A204.1 (cell line): ENCODE measurements at regions not wholly inside any gene's neighbourhood (a gene's known extent, or its start where the extent isn't known, plus 50 kb on each side); places are given as distances from the start of the nearest gene placed in this dataset.
"Not testable (repeated sequence)": the region's sequence is repeated elsewhere in the genome, so short reads cannot be mapped to it uniquely, and the experiment has no call there.

ENCODE experiments used
- FAIRE-seq: peaks from 2 replicates; lab custom pipeline; 2012; peaks lifted over from hg19 to GRCh38; lab: Jason Lieb, UNC

- no peak for FAIRE-seq
Measured at GRCh38 chrX:84865113-84865512, 138.6 kb upstream of the APOOL start.

- not testable (repeated sequence) for FAIRE-seq
Measured at GRCh38 chrX:84870281-84870680, 133.4 kb upstream of the APOOL start.

- FAIRE-seq, result not testable (repeated sequence)
Measured at GRCh38 chrX:84872160-84872771, 131.4 kb upstream of the APOOL start.

GRCh38 chrX:84873176-84873575 lies 130.5 kb upstream of the APOOL start:
- FAIRE-seq, result no peak

GRCh38 chrX:84876876-84877275 lies 126.8 kb upstream of the APOOL start:
- no peak for FAIRE-seq

- FAIRE-seq, result no peak
Measured at GRCh38 chrX:84893897-84894296, 109.8 kb upstream of the APOOL start.

GRCh38 chrX:84907324-84907968 lies 96.2 kb upstream of the APOOL start:
- peak; percentile 93 for FAIRE-seq

GRCh38 chrX:84909151-84909550 lies 94.5 kb upstream of the APOOL start:
- FAIRE-seq, result no peak

GRCh38 chrX:84924624-84925023 lies 79.1 kb upstream of the APOOL start:
- FAIRE-seq, result no peak

GRCh38 chrX:84932814-84933213 lies 70.9 kb upstream of the APOOL start:
- no peak for FAIRE-seq

GRCh38 chrX:84933956-84934556 lies 69.6 kb upstream of the APOOL start:
- no peak for FAIRE-seq
